Esophagus squamous epithelium (tissue), 4 donors: ENCODE measurements at regions not wholly inside any gene's neighbourhood (a gene's known extent, or its start where the extent isn't known, plus 50 kb on each side); places are given as distances from the start of the nearest gene placed in this dataset.

Source experiments
- small RNA-seq, 4 donors: library from RNA; depleted of rRNA; stranded (forward); fragments of <200 nt; gene quantifications; one replicate each; pipeline ENCODE3, GENCODE V24; 2016

Small RNA genes in the stretch of these regions (small RNA-seq; reads per million reads assigned to genes)
- 0 reads per million in 4 donors for gene MIR6724-3
- gene MIR6724-4, result 0 reads per million in 4 donors
- 0 reads per million in 4 donors for gene RF01518
- gene RNA5-8SN2, result 0 reads per million in 4 donors
